ENCODE measurements at regions not wholly inside any gene's neighbourhood (a gene's known extent, or its start where the extent isn't known, plus 50 kb on each side); places are given as distances from the start of the nearest gene placed in this dataset.

- TF ChIP-seq CTCF (IDR thresholded peaks at IDR 0.05) (no peak), POLR2A (IDR thresholded peaks at IDR 0.05) (no peak), EP300 (IDR thresholded peaks at IDR 0.05) (no peak), POLR2AphosphoS5 (IDR thresholded peaks at IDR 0.05) (no peak)
Measured at GRCh38 chr7:67438198-67438882, 441.7 kb downstream of the TYW1 start.
